ENCODE measurements at regions not wholly inside any gene's neighbourhood (a gene's known extent, or its start where the extent isn't known, plus 50 kb on each side); places are given as distances from the start of the nearest gene placed in this dataset.

DNA sequence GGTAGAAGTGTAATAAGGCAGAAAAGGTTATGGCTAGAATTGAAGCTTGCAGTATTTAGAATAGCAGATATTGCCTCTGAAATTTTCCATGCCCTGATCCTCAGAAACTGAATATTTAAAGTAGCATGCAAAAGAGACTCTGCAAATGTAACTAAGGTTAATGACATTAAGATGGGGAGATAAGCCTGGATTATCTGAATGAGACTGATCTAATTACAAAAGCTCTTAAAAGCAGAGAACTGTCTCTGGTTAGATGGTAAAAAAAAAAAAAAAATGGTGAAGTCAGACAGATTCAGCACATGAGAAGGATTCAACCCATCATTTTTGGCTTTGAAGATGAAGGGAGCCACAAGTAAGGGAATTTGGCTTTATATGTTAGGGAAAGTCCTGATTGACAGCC lies 503.7 kb upstream of the IRAK1BP1 start:
- TF ChIP-seq, protein P1, sequence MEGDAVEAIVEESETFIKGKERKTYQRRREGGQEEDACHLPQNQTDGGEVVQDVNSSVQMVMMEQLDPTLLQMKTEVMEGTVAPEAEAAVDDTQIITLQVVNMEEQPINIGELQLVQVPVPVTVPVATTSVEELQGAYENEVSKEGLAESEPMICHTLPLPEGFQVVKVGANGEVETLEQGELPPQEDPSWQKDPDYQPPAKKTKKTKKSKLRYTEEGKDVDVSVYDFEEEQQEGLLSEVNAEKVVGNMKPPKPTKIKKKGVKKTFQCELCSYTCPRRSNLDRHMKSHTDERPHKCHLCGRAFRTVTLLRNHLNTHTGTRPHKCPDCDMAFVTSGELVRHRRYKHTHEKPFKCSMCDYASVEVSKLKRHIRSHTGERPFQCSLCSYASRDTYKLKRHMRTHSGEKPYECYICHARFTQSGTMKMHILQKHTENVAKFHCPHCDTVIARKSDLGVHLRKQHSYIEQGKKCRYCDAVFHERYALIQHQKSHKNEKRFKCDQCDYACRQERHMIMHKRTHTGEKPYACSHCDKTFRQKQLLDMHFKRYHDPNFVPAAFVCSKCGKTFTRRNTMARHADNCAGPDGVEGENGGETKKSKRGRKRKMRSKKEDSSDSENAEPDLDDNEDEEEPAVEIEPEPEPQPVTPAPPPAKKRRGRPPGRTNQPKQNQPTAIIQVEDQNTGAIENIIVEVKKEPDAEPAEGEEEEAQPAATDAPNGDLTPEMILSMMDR (IDR thresholded peaks at IDR 0.05), result no peak
- no peak for TF ChIP-seq POLR2A (IDR thresholded peaks at IDR 0.05)
- TF ChIP-seq EP300 (IDR thresholded peaks at IDR 0.05; ENCODE audit: low read depth), result no peak
- no peak for TF ChIP-seq POLR2AphosphoS5 (IDR thresholded peaks at IDR 0.05)

Data from transverse colon (tissue), 4 donors.